Thoracic aorta (tissue), 2 donors: ENCODE measurements at regions not wholly inside any gene's neighbourhood (a gene's known extent, or its start where the extent isn't known, plus 50 kb on each side); places are given as distances from the start of the nearest gene placed in this dataset.
"Not testable (repeated sequence)": the region's sequence is repeated elsewhere in the genome, so short reads cannot be mapped to it uniquely, and the experiment has no call there.

Source experiments
- ATAC-seq: fragments of 150-250 bp; one replicate; pipeline ENCODE4 v1.8.0; 2017; ENCODE audit warnings: low read depth; ENCODE audit not compliant: insufficient number of reproducible peaks, low FRiP score
- DNase-seq: peaks from one replicate; pipeline ENCODE4 v3.0.0-alpha.2; 2020; ENCODE audit warnings: low spot score
- H3K27ac ChIP-seq, 2 donors: fragments of 200-600 bp; sonication (generic); 1 replicate in 1 of 2; 2 replicates in 1 of 2; pipeline ENCODE4 v1.5.1; 2016; ENCODE audit warnings: mild to moderate bottlenecking in 2 of 2, moderate library complexity in 2 of 2
- H3K27me3 ChIP-seq: fragments of 200-600 bp; sonication (generic); replicated peaks from 2 replicates; pipeline ENCODE4 v1.6.0; 2016; ENCODE audit warnings: mild to moderate bottlenecking; ENCODE audit not compliant: insufficient read depth
- H3K36me3 ChIP-seq: fragments of 200-600 bp; sonication (generic); one replicate; pipeline ENCODE4 v1.5.1; 2016
- H3K4me1 ChIP-seq, 2 donors: fragments of 200-600 bp; sonication (generic); 1 replicate in 1 of 2; 2 replicates in 1 of 2; pipeline versions ENCODE4 v1.5.1 to v1.6.0; 2016; ENCODE audit warnings: low read depth in 2 of 2, mild to moderate bottlenecking in 1 of 2; ENCODE audit not compliant: control insufficient read depth in 1 of 2
- H3K4me3 ChIP-seq: fragments of 200-600 bp; sonication (generic); 2 replicates; pipeline ENCODE4 v1.5.1; 2016; ENCODE audit warnings: mild to moderate bottlenecking
- H3K9me3 ChIP-seq: fragments of 200-600 bp; sonication (generic); 2 replicates; pipeline ENCODE4 v1.5.1; 2016
- TF ChIP-seq, protein P1 (sequence below): fragments of 200-600 bp; sonication (generic); IDR thresholded peaks from one replicate; pipeline ENCODE4 v1.5.1; 2019; ENCODE audit warnings: antibody characterized with exemption

DNA sequence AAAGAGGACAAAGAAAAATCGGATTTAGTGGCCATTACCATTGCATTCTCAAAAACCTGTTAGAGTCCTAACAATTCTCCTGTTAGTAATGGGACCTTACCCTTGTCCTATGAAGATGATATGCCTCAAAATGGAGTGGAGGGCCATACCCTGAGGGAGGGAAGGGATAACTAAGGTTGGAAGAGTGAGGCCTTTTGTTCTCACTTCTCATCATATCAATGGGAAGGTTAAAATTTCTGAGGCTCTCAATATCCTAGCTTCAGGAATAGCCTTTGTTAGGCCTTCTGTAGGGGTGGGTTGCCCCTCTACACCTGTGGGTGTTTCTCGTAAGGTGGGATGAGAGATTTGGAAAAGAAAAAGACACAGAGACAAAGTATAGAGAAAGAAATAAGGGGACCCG lies 109.4 kb upstream of the SGIP1 start:
- H3K9me3 ChIP-seq, DNase-seq, H3K36me3 ChIP-seq, H3K27me3 ChIP-seq, H3K27ac ChIP-seq, ATAC-seq, H3K4me1 ChIP-seq, H3K4me3 ChIP-seq: not testable (repeated sequence)

DNA sequence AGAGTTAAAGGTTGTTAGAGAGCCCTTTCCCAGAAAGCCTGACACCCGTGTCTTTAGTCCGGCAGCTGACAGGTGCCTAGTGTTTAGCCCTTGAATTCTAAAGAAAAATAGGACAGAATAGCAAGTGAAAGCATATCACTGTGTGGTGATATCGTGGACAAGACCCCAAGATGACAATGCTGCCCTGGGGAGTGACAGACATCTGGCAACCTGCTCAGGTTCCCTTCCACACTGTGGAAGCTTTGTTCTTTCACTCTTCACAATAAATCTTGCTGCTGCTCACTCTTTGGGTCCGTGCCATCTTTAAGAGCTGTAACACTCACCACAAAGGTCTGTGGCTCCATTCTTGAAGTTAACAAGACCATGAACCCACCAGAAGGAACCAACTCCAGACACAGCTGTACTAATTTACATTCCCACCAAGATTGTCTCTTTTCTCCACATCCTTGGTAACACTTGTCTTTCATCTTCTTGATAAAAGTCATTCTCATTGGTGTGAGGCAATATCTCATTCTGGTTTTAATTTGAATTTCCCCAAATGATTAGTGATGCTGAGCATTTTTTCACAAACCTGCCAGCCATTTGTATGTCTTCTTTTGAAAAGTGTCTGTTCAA lies 107.6 kb upstream of the SGIP1 start:
- DNase-seq, result no peak
- Histone ChIP-seq H3K27ac (no peak overlapping the region), H3K27me3 (no peaks in the 10 kb centered on the region), H3K9me3 (peaks cover 13% of the 10 kb centered on the region), H3K4me1 (no peaks in the 10 kb centered on the region), H3K4me3 (no peak overlapping the region), H3K36me3 (no peaks in the 10 kb centered on the region)
- ATAC-seq, result no peak
- TF ChIP-seq, protein P1, sequence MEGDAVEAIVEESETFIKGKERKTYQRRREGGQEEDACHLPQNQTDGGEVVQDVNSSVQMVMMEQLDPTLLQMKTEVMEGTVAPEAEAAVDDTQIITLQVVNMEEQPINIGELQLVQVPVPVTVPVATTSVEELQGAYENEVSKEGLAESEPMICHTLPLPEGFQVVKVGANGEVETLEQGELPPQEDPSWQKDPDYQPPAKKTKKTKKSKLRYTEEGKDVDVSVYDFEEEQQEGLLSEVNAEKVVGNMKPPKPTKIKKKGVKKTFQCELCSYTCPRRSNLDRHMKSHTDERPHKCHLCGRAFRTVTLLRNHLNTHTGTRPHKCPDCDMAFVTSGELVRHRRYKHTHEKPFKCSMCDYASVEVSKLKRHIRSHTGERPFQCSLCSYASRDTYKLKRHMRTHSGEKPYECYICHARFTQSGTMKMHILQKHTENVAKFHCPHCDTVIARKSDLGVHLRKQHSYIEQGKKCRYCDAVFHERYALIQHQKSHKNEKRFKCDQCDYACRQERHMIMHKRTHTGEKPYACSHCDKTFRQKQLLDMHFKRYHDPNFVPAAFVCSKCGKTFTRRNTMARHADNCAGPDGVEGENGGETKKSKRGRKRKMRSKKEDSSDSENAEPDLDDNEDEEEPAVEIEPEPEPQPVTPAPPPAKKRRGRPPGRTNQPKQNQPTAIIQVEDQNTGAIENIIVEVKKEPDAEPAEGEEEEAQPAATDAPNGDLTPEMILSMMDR, result no peak

GRCh38 chr1:66430815-66431214 lies 103.1 kb upstream of the SGIP1 start:
- peaks cover 13% of the 10 kb centered on the region for H3K9me3 ChIP-seq
- H3K4me1 ChIP-seq, ATAC-seq, H3K27me3 ChIP-seq, H3K4me3 ChIP-seq, DNase-seq, H3K36me3 ChIP-seq, H3K27ac ChIP-seq: not testable (repeated sequence)

DNA sequence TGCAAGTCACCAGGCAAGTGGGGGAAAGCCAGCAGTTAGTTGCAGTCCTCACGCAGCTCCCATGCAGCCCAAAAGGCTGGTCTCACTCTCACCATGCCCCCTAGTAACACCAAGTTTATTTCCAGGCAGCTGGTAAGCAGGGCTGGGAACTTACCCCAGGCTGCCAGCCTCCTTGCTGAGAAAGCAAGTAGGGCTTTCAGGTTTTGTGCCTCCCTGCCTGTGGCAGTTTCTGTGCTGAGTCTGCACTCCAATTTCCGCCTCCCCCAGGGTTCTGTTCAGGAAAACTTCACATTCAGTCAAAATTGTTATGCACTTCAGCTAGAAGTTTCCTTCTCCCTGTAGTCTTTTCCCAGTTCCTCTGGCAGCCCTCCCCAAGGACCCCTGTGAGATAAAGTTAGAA lies 102.0 kb upstream of the SGIP1 start:
- no peak for DNase-seq
- Histone ChIP-seq H3K9me3 (peaks cover 13% of the 10 kb centered on the region), H3K27me3 (no peaks in the 10 kb centered on the region), H3K4me1 (no peaks in the 10 kb centered on the region), H3K36me3 (no peaks in the 10 kb centered on the region), H3K4me3 (no peak overlapping the region), H3K27ac (no peak overlapping the region)
- ATAC-seq, result no peak
- TF ChIP-seq, protein P1, result no peak

DNA sequence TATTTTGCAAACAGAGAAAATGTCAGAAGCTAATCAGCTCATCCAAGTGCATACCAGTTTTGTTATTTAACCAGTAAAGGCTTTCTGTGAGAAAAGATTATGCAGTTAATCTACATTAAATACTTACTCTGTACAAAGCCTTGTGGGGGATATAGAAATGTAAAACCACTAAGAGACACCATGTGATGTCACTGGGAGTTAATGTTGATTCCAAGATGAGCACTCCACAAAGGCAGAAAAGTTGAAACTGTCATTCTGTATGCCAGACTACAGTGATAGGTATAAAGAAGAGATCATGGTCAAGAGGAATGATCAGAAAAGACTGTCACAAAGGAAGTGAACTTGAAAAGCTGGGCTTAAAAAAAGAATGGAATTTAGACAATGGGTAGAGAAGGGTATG lies 100.3 kb upstream of the SGIP1 start:
- Histone ChIP-seq H3K27ac (no peak overlapping the region), H3K27me3 (no peaks in the 10 kb centered on the region), H3K4me3 (no peak overlapping the region), H3K4me1 (no peaks in the 10 kb centered on the region), H3K36me3 (no peaks in the 10 kb centered on the region), H3K9me3 (peaks cover 13% of the 10 kb centered on the region)
- no peak for DNase-seq
- no peak for ATAC-seq
- TF ChIP-seq, protein P1, result no peak

GRCh38 chr1:66434096-66434495 lies 99.9 kb upstream of the SGIP1 start:
- TF ChIP-seq, protein P1, result no peak
- peaks cover 13% of the 10 kb centered on the region for H3K9me3 ChIP-seq
- ATAC-seq, result no peak
- no peak for DNase-seq
- H3K27me3 ChIP-seq, result no peaks in the 10 kb centered on the region
- H3K4me1 ChIP-seq, result no peaks in the 10 kb centered on the region
- H3K4me3 ChIP-seq, result no peak overlapping the region
- no peaks in the 10 kb centered on the region for H3K36me3 ChIP-seq
- H3K27ac ChIP-seq, result no peak overlapping the region
